ENCODE measurements at regions not wholly inside any gene's neighbourhood (a gene's known extent, or its start where the extent isn't known, plus 50 kb on each side); places are given as distances from the start of the nearest gene placed in this dataset.

DNA sequence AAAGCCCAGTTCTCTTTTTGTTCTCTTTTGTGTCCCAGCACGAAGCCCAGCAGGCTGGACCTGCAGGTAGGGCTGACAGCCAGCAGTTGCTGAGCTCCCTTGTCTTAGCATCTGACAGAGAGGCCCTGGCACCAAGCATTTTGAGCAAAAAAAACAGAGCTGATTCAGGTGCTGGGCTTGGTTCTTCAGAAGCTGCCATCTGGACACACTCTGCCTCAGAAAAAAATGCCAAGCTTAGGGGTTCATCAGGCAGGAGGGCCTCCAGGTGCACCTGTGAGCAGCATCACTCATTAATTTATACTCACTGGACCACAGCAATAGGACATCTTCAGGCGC lies 167.1 kb upstream of the PLD5 start:
- TF ChIP-seq, protein P1, sequence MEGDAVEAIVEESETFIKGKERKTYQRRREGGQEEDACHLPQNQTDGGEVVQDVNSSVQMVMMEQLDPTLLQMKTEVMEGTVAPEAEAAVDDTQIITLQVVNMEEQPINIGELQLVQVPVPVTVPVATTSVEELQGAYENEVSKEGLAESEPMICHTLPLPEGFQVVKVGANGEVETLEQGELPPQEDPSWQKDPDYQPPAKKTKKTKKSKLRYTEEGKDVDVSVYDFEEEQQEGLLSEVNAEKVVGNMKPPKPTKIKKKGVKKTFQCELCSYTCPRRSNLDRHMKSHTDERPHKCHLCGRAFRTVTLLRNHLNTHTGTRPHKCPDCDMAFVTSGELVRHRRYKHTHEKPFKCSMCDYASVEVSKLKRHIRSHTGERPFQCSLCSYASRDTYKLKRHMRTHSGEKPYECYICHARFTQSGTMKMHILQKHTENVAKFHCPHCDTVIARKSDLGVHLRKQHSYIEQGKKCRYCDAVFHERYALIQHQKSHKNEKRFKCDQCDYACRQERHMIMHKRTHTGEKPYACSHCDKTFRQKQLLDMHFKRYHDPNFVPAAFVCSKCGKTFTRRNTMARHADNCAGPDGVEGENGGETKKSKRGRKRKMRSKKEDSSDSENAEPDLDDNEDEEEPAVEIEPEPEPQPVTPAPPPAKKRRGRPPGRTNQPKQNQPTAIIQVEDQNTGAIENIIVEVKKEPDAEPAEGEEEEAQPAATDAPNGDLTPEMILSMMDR (optimal IDR thresholded peaks at IDR 0.05 in 1 of 3, IDR thresholded peaks at IDR 0.05 in 1 of 3, conservative IDR thresholded peaks at IDR 0.05 in 1 of 3; ENCODE audit: extremely low read depth in 1 of 3, insufficient read depth in 2 of 3, low read length in 3 of 3): no peak
- no peak for TF ChIP-seq EZH2 (IDR thresholded peaks at IDR 0.05; ENCODE audit: low read length)

Data from keratinocyte (primary cell).